ENCODE measurements at regions not wholly inside any gene's neighbourhood (a gene's known extent, or its start where the extent isn't known, plus 50 kb on each side); places are given as distances from the start of the nearest gene placed in this dataset.

GRCh38 chr5:89287964-89288363, 405.0 kb upstream of the MEF2C start:
- ChIA-PET POLR2A (ENCODE audit: partially characterized antibody) (no interaction called here), CTCF (ENCODE audit: partially characterized antibody) (no interaction called here)
- no peaks in the 10 kb centered on the region for H3K36me3 ChIP-seq (ENCODE audit: control insufficient read depth in 2 of 4, insufficient read depth in 4 of 4, low read length in 3 of 4)
- H3K18ac ChIP-seq (ENCODE audit: extremely low read depth, low read length): no peak overlapping the region
- H4K8ac ChIP-seq (ENCODE audit: extremely low read depth, insufficient read depth, low read length): no peak overlapping the region
- H2AFZ ChIP-seq (ENCODE audit: low read length): no peak overlapping the region
- H3K14ac ChIP-seq (ENCODE audit: insufficient read length): no peak overlapping the region
- no peaks in the 10 kb centered on the region for H3K4me1 ChIP-seq (replicated peaks in 1 of 4; ENCODE audit: control insufficient read depth in 3 of 4, insufficient read depth in 4 of 4, low read length in 3 of 4)
- H3K9ac ChIP-seq (replicated peaks in 1 of 4; ENCODE audit: extremely low read depth in 1 of 4, low read depth in 3 of 4, low read length in 3 of 4): no peak overlapping the region
- no peak overlapping the region for H4K5ac ChIP-seq (ENCODE audit: insufficient read length, low read depth, low read length)
- H3K4me3 ChIP-seq (ENCODE audit: extremely low read depth in 1 of 4, insufficient read depth in 2 of 4, low read depth in 3 of 4, low read length in 4 of 4): no peak overlapping the region
- H4K20me1 ChIP-seq (replicated peaks in 1 of 2; ENCODE audit: control insufficient read depth in 1 of 2, insufficient read depth in 2 of 2, low read length in 2 of 2): no peaks in the 10 kb centered on the region
- H3K23me2 ChIP-seq (ENCODE audit: low read depth, low read length): no peaks in the 10 kb centered on the region
- H3K4me2 ChIP-seq (ENCODE audit: insufficient read depth in 1 of 2, low read depth in 2 of 2, low read length in 2 of 2): no peak overlapping the region
- no peaks in the 10 kb centered on the region for H3K79me1 ChIP-seq (ENCODE audit: low read depth, low read length)
- H3K9me3 ChIP-seq (ENCODE audit: insufficient read depth in 2 of 2, low read depth in 1 of 2, low read length in 1 of 2): no peaks in the 10 kb centered on the region
- TF ChIP-seq, protein P1, sequence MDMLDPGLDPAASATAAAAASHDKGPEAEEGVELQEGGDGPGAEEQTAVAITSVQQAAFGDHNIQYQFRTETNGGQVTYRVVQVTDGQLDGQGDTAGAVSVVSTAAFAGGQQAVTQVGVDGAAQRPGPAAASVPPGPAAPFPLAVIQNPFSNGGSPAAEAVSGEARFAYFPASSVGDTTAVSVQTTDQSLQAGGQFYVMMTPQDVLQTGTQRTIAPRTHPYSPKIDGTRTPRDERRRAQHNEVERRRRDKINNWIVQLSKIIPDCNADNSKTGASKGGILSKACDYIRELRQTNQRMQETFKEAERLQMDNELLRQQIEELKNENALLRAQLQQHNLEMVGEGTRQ (IDR thresholded peaks at IDR 0.05; ENCODE audit: low read length): no peak
- no peak overlapping the region for H3K56ac ChIP-seq (replicated peaks; ENCODE audit: insufficient read length, low read depth, low read length)
- H3K27ac ChIP-seq (ENCODE audit: low read depth, low read length): no peak overlapping the region
- no peak overlapping the region for H3K4ac ChIP-seq (replicated peaks; ENCODE audit: insufficient read length, low read depth, low read length)
- no peak overlapping the region for H2BK20ac ChIP-seq (ENCODE audit: low read length)
- H3K27me3 ChIP-seq (replicated peaks in 1 of 4; ENCODE audit: control insufficient read depth in 3 of 4, extremely low read depth in 1 of 4, insufficient read depth in 3 of 4, low read length in 3 of 4): no peaks in the 10 kb centered on the region
- no peak overlapping the region for H4K91ac ChIP-seq (replicated peaks; ENCODE audit: insufficient read length, low read length)
- DNase-seq (ENCODE audit: low read depth in 1 of 2, low spot score in 2 of 2) (no peak), FAIRE-seq (no peak)
- H2BK120ac ChIP-seq (replicated peaks; ENCODE audit: low read depth, low read length): no peak overlapping the region
- H3K79me2 ChIP-seq (ENCODE audit: control insufficient read depth in 1 of 2, insufficient read depth in 2 of 2, low read length in 2 of 2): no peaks in the 10 kb centered on the region
- no peak overlapping the region for H2AK5ac ChIP-seq (ENCODE audit: low read depth, low read length)
- no peak overlapping the region for H2BK15ac ChIP-seq (ENCODE audit: low read length)
- no peak overlapping the region for H2BK12ac ChIP-seq (ENCODE audit: low read depth, low read length)
- no peak overlapping the region for H3K23ac ChIP-seq (ENCODE audit: insufficient read length)
- no peak overlapping the region for H2BK5ac ChIP-seq (ENCODE audit: low read depth, low read length)
